ENCODE measurements at regions not wholly inside any gene's neighbourhood (a gene's known extent, or its start where the extent isn't known, plus 50 kb on each side); places are given as distances from the start of the nearest gene placed in this dataset.
"Not testable (repeated sequence)": the region's sequence is repeated elsewhere in the genome, so short reads cannot be mapped to it uniquely, and the experiment has no call there.

- no peak for DNase-seq (ENCODE audit: low spot score)
Observed at GRCh38 chr6:94698773-94699172, 878.6 kb upstream of the MANEA start.

- DNase-seq (ENCODE audit: low spot score), result not testable (repeated sequence)
Observed at GRCh38 chr6:94687255-94687654, 890.1 kb upstream of the MANEA start.

- DNase-seq (ENCODE audit: low spot score), result no peak
Observed at GRCh38 chr6:94683409-94683808, 893.9 kb upstream of the MANEA start.

- DNase-seq (ENCODE audit: low spot score), result no peak
Observed at GRCh38 chr6:94680669-94681212, 896.6 kb upstream of the MANEA start.

GRCh38 chr6:94673251-94673650, 904.1 kb upstream of the MANEA start:
- no peak for DNase-seq (ENCODE audit: low spot score)

GRCh38 chr6:94670017-94670416, 907.3 kb upstream of the MANEA start:
- no peak for DNase-seq (ENCODE audit: low spot score)

- DNase-seq (ENCODE audit: low spot score), result no peak
Observed at GRCh38 chr6:94668876-94669275, 908.5 kb upstream of the MANEA start.

- DNase-seq (ENCODE audit: low spot score), result no peak
Observed at GRCh38 chr6:94658929-94659328, 918.4 kb upstream of the MANEA start.

GRCh38 chr6:94651239-94651638, 926.1 kb upstream of the MANEA start:
- no peak for DNase-seq (ENCODE audit: low spot score)

- no peak for DNase-seq (ENCODE audit: low spot score)
Observed at GRCh38 chr6:94645191-94645590, 932.1 kb upstream of the MANEA start.

- DNase-seq (ENCODE audit: low spot score), result no peak
Observed at GRCh38 chr6:94639564-94639963, 937.8 kb upstream of the MANEA start.

- no peak for DNase-seq (ENCODE audit: low spot score)
Observed at GRCh38 chr6:94636780-94637385, 940.5 kb upstream of the MANEA start.

GRCh38 chr6:94623586-94623985, 953.7 kb upstream of the MANEA start:
- no peak for DNase-seq (ENCODE audit: low spot score)

GRCh38 chr6:94622783-94623182, 954.6 kb upstream of the MANEA start:
- DNase-seq (ENCODE audit: low spot score), result no peak

GRCh38 chr6:94600636-94601035, 976.7 kb upstream of the MANEA start:
- DNase-seq (ENCODE audit: low spot score), result no peak

- no peak for DNase-seq (ENCODE audit: low spot score)
Observed at GRCh38 chr6:94597487-94597886, 979.8 kb upstream of the MANEA start.

- DNase-seq (ENCODE audit: low spot score), result no peak
Observed at GRCh38 chr6:94590416-94590815, 986.9 kb upstream of the MANEA start.

- no peak for DNase-seq (ENCODE audit: low spot score)
Observed at GRCh38 chr6:94588301-94588700, 989.0 kb upstream of the MANEA start.

- DNase-seq (ENCODE audit: low spot score), result no peak
Observed at GRCh38 chr6:94584211-94584610, 993.1 kb upstream of the MANEA start.

- no peak for DNase-seq (ENCODE audit: low spot score)
Observed at GRCh38 chr6:94570581-94570980, 1006.8 kb upstream of the MANEA start.

- no peak for DNase-seq (ENCODE audit: low spot score)
Observed at GRCh38 chr6:94562846-94563245, 1014.5 kb upstream of the MANEA start.

- DNase-seq (ENCODE audit: low spot score), result no peak
Observed at GRCh38 chr6:94559829-94560537, 1017.4 kb upstream of the MANEA start.

GRCh38 chr6:94557207-94557606, 1020.1 kb upstream of the MANEA start:
- DNase-seq (ENCODE audit: low spot score), result not testable (repeated sequence)

GRCh38 chr6:94548201-94548600, 1029.1 kb upstream of the MANEA start:
- DNase-seq (ENCODE audit: low spot score), result no peak
